IMR-90 (cell line): ENCODE measurements at regions not wholly inside any gene's neighbourhood (a gene's known extent, or its start where the extent isn't known, plus 50 kb on each side); places are given as distances from the start of the nearest gene placed in this dataset.

Source experiments
- ATAC-seq: fragments of 200-7000 bp; cut with Tn5 transposase; 2 replicates; pipeline ENCODE4 v1.9.1; 2020; ENCODE audit warnings: low read depth, mild to moderate bottlenecking, moderate library complexity
- BruUV-seq: library from RNA; stranded (reverse); fragments of 400-500 nt; replicated peaks from 2 replicates; lab custom pipeline; 2021; lab: Mats Ljungman, UMichigan
- CTCF ChIA-PET: fragments of 300-600 bp; formaldehyde crosslinking; extraction: SDS; loops from one replicate; lab custom pipeline; 2021; ENCODE audit warnings: antibody characterized with exemption; lab: Yijun Ruan, JAX
- POLR2A ChIA-PET: fragments of 300-600 bp; sonication (Branson Sonifier 250); formaldehyde crosslinking; loops from one replicate; lab custom pipeline; 2022; ENCODE audit warnings: antibody characterized with exemption; ENCODE audit not compliant: unreplicated experiment; lab: Charles Lee
- DNase-seq: peaks from one replicate; pipeline ENCODE4 v3.0.0; 2013
- H2AFZ ChIP-seq: replicated peaks from 2 replicates; pipeline ENCODE3; 2013; ENCODE audit warnings: low read length, mild to moderate bottlenecking; ENCODE audit not compliant: poor library complexity
- H2AK5ac ChIP-seq: 2 replicates; pipeline ENCODE4 v1.6.1; 2013; ENCODE audit warnings: low read depth, low read length, inconsistent platforms
- H2AK9ac ChIP-seq: replicated peaks from 2 replicates; pipeline ENCODE3; 2013; ENCODE audit warnings: mild to moderate bottlenecking, low read depth, low read length, moderate library complexity; ENCODE audit not compliant: poor library complexity
- H2BK120ac ChIP-seq: 2 replicates; pipeline ENCODE4 v1.6.1; 2013; ENCODE audit warnings: low read depth, low read length, inconsistent platforms
- H2BK15ac ChIP-seq: 3 replicates; pipeline ENCODE4 v1.6.1; 2013; ENCODE audit warnings: low read depth, low read length, inconsistent platforms
- H2BK20ac ChIP-seq: 2 replicates; pipeline ENCODE4 v1.6.1; 2013; ENCODE audit warnings: low read depth, mild to moderate bottlenecking, inconsistent platforms, low read length, moderate library complexity
- H2BK5ac ChIP-seq: 2 replicates; pipeline ENCODE4 v1.6.1; 2013; ENCODE audit warnings: mild to moderate bottlenecking, low read depth, low read length, inconsistent platforms; ENCODE audit not compliant: poor library complexity, severe bottlenecking
- H3K14ac ChIP-seq: replicated peaks from 2 replicates; pipeline ENCODE4 v1.6.1; 2013; ENCODE audit warnings: low read depth, low read length, inconsistent platforms
- H3K18ac ChIP-seq: 2 replicates; pipeline ENCODE4 v1.6.1; 2013; ENCODE audit warnings: low read depth, low read length, control low read depth
- H3K23ac ChIP-seq: 2 replicates; pipeline ENCODE4 v1.6.1; 2013; ENCODE audit warnings: low read depth, low read length, inconsistent platforms
- H3K27ac ChIP-seq: 2 replicates; pipeline ENCODE4 v1.5.1; 2013; ENCODE audit warnings: mild to moderate bottlenecking, control low read depth, low read length; ENCODE audit not compliant: insufficient read depth
- H3K27me3 ChIP-seq: 2 replicates; pipeline ENCODE4 v1.6.1; 2013; ENCODE audit warnings: low read length; ENCODE audit not compliant: control insufficient read depth, insufficient read depth
- H3K36me3 ChIP-seq: 2 replicates; pipeline ENCODE4 v1.6.1; 2013; ENCODE audit warnings: low read length, mixed read lengths; ENCODE audit not compliant: control insufficient read depth, insufficient read depth
- H3K4ac ChIP-seq: 2 replicates; pipeline ENCODE4 v1.6.1; 2013; ENCODE audit warnings: low read depth, low read length, inconsistent platforms
- H3K4me1 ChIP-seq: 2 replicates; pipeline ENCODE4 v1.6.1; 2013; ENCODE audit warnings: low read length, mixed read lengths; ENCODE audit not compliant: control insufficient read depth, insufficient read depth
- H3K4me2 ChIP-seq: 2 replicates; pipeline ENCODE4 v1.6.1; 2013; ENCODE audit warnings: low read depth, mild to moderate bottlenecking, control low read depth, low read length, moderate library complexity
- H3K4me3 ChIP-seq: 2 replicates; pipeline ENCODE4 v1.5.1; 2013; ENCODE audit warnings: low read depth, mild to moderate bottlenecking, control low read depth, low read length, moderate library complexity; ENCODE audit not compliant: insufficient read depth
- H3K56ac ChIP-seq: 2 replicates; pipeline ENCODE4 v1.6.1; 2013; ENCODE audit warnings: low read length, inconsistent platforms; ENCODE audit not compliant: insufficient read depth; ENCODE audit errors: extremely low read depth
- H3K79me1 ChIP-seq, 2 experiments: 2 replicates each; pipeline ENCODE4 v1.6.1; 2013; ENCODE audit warnings: low read length in 2 of 2, inconsistent platforms in 1 of 2, low read depth in 1 of 2
- H3K9ac ChIP-seq: 2 replicates; pipeline ENCODE4 v1.6.1; 2013; ENCODE audit warnings: low read depth, low read length, control low read depth
- H3K9me1 ChIP-seq: 2 replicates; pipeline ENCODE4 v1.6.1; 2013; ENCODE audit warnings: low read length, inconsistent platforms; ENCODE audit not compliant: insufficient read depth
- H3K9me3 ChIP-seq: 2 replicates; pipeline ENCODE4 v1.6.1; 2013; ENCODE audit warnings: low read length; ENCODE audit not compliant: control insufficient read depth, insufficient read depth
- H4K20me1 ChIP-seq: 2 replicates; pipeline ENCODE4 v1.6.1; 2013; ENCODE audit warnings: low read length, inconsistent platforms; ENCODE audit not compliant: insufficient read depth
- H4K5ac ChIP-seq: 2 replicates; pipeline ENCODE4 v1.6.1; 2013; ENCODE audit warnings: mild to moderate bottlenecking, low read depth, low read length, control low read depth
- H4K8ac ChIP-seq, 2 experiments: 2 replicates each; pipeline ENCODE4 v1.6.1; 2013; ENCODE audit warnings: low read depth in 2 of 2, low read length in 2 of 2, control low read depth in 1 of 2, inconsistent platforms in 1 of 2
- H4K91ac ChIP-seq: 2 replicates; pipeline ENCODE4 v1.6.1; 2013; ENCODE audit warnings: low read depth, low read length, inconsistent platforms; ENCODE audit not compliant: insufficient read depth
- BHLHE40 ChIP-seq: fragments of 150-350 bp; IDR thresholded peaks from 2 replicates; pipeline ENCODE4 v1.6.1; 2016; ENCODE audit warnings: mild to moderate bottlenecking, low read depth, low read length
- CEBPB ChIP-seq: IDR thresholded peaks from 2 replicates; pipeline ENCODE4 v1.6.1; 2012; ENCODE audit warnings: low read depth, low read length, improper control_type of control experiment
- CHD1 ChIP-seq: IDR thresholded peaks from 2 replicates; pipeline ENCODE4 v1.6.1; 2012; ENCODE audit warnings: low read depth, low read length, improper control_type of control experiment
- CTCF ChIP-seq: conservative IDR thresholded peaks from 2 replicates; pipeline ENCODE4 v1.5.1; 2012; ENCODE audit warnings: mild to moderate bottlenecking, low read depth, low read length, improper control_type of control experiment
- ELK1 ChIP-seq: fragments of 150-350 bp; IDR thresholded peaks from 2 replicates; pipeline ENCODE4 v1.6.1; 2016; ENCODE audit warnings: low read depth, mild to moderate bottlenecking, low read length, moderate library complexity, borderline replicate concordance
- FOS ChIP-seq: fragments of 150-350 bp; IDR thresholded peaks from 2 replicates; pipeline ENCODE4 v1.6.1; 2016; ENCODE audit warnings: low read depth, low read length
- MAFK ChIP-seq: IDR thresholded peaks from 2 replicates; pipeline ENCODE4 v1.6.1; 2012; ENCODE audit warnings: low read depth, low read length, improper control_type of control experiment
- MAZ ChIP-seq: IDR thresholded peaks from 2 replicates; pipeline ENCODE4 v1.6.1; 2012; ENCODE audit warnings: low read depth, mild to moderate bottlenecking, low read length, improper control_type of control experiment, moderate library complexity, borderline replicate concordance
- MXI1 ChIP-seq: IDR thresholded peaks from 2 replicates; pipeline ENCODE4 v1.6.1; 2012; ENCODE audit warnings: low read depth, mild to moderate bottlenecking, low read length, moderate library complexity, borderline replicate concordance
- NFE2L2 ChIP-seq: fragments of 150-350 bp; IDR thresholded peaks from 2 replicates; pipeline ENCODE4 v1.6.1; 2016; ENCODE audit warnings: low read depth, mild to moderate bottlenecking, low read length
- POLR2A ChIP-seq: IDR thresholded peaks from 2 replicates; pipeline ENCODE4 v1.6.1; 2012; ENCODE audit warnings: mild to moderate bottlenecking, low read depth, low read length
- RAD21 ChIP-seq: IDR thresholded peaks from 2 replicates; pipeline ENCODE4 v1.6.1; 2012; ENCODE audit warnings: low read length, improper control_type of control experiment
- RCOR1 ChIP-seq: IDR thresholded peaks from 2 replicates; pipeline ENCODE4 v1.6.1; 2012; ENCODE audit warnings: mild to moderate bottlenecking, low read length, improper control_type of control experiment; ENCODE audit not compliant: insufficient replicate concordance
- RFX5 ChIP-seq: IDR thresholded peaks from 2 replicates; pipeline ENCODE4 v1.8.0; 2012; ENCODE audit warnings: low read depth, mild to moderate bottlenecking, low read length, moderate library complexity
- SMC3 ChIP-seq: fragments of 150-350 bp; IDR thresholded peaks from 2 replicates; pipeline ENCODE4 v1.6.1; 2016; ENCODE audit warnings: low read depth, mild to moderate bottlenecking, antibody characterized with exemption, low read length, moderate library complexity
- USF2 ChIP-seq: fragments of 150-350 bp; IDR thresholded peaks from 2 replicates; pipeline ENCODE4 v1.6.1; 2017; ENCODE audit warnings: mild to moderate bottlenecking, antibody characterized with exemption, low read length, low read depth
- WGBS, 2 experiments: methylation state at CpG; one replicate each; pipeline versions ENCODE4 v1.1.5 to v1.1.7; 2013; ENCODE audit warnings: missing lambda C conversion rate in 2 of 2; ENCODE audit not compliant: insufficient read length in 1 of 2; ENCODE audit errors: extremely low coverage in 2 of 2; 5-methylcytosine and 5-hydroxymethylcytosine counted together
- dilution Hi-C: fragments of 300-500 bp; cut with HindIII; formaldehyde crosslinking; loops from one replicate; pipeline ENCODE4 v1.14.3; 2018; ENCODE audit warnings: low sequenced_read_pairs; ENCODE audit not compliant: unreplicated experiment
- in situ Hi-C: fragments of 300-500 bp; cut with MboI; formaldehyde crosslinking; loops from 3 replicates; pipeline ENCODE4 v1.14.3; 2019; ENCODE audit warnings: low sequenced_read_pairs, inconsistent platforms, mixed read lengths
- intact Hi-C: fragments of 100-400 bp; cut with micrococcal nuclease; formaldehyde crosslinking; loops from 2 replicates; pipeline ENCODE4 v1.10.0; 2022

- Histone ChIP-seq H3K9ac (no peak overlapping the region), H4K91ac (no peak overlapping the region), H4K20me1 (no peaks in the 10 kb centered on the region), H3K4me2 (no peak overlapping the region), H2AK5ac (no peak overlapping the region), H3K4ac (no peak overlapping the region), H2BK5ac (no peak overlapping the region), H2BK20ac (no peak overlapping the region), H2AFZ (no peak overlapping the region), H2AK9ac (no peak overlapping the region), H3K14ac (no peak overlapping the region), H4K5ac (no peak overlapping the region), H3K27me3 (no peaks in the 10 kb centered on the region), H3K79me1 (no peaks in the 10 kb centered on the region), H3K4me1 (no peaks in the 10 kb centered on the region), H3K9me3 (no peaks in the 10 kb centered on the region; the same call in 1 of the 2 replicates), H2BK15ac (no peak overlapping the region), H3K36me3 (no peaks in the 10 kb centered on the region), H2BK120ac (no peak overlapping the region), H3K4me3 (no peak overlapping the region), H3K23ac (no peak overlapping the region), H4K8ac (no peak overlapping the region), H3K56ac (no peak overlapping the region), H3K18ac (no peak overlapping the region), H3K9me1 (no peaks in the 10 kb centered on the region), H3K27ac (no peak overlapping the region)
- CTCF ChIA-PET = no interaction called here
- no peak for ATAC-seq
- in situ Hi-C loops = no loop called here
- POLR2A ChIA-PET = no interaction called here
- DNase-seq = no peak
- TF ChIP-seq POLR2A = no peak
- TF ChIP-seq NFE2L2 = no peak
- TF ChIP-seq CHD1 = no peak
- TF ChIP-seq BHLHE40 = no peak
- TF ChIP-seq RFX5 = no peak
- TF ChIP-seq USF2 = no peak
- TF ChIP-seq MAFK = no peak
- no peak for TF ChIP-seq CTCF
- TF ChIP-seq SMC3 = no peak
- TF ChIP-seq RCOR1 = no peak
- TF ChIP-seq MAZ = no peak
- no peak for TF ChIP-seq ELK1
- no peak for TF ChIP-seq FOS
- no peak for TF ChIP-seq CEBPB
- no peak for TF ChIP-seq RAD21
- TF ChIP-seq MXI1 = no peak
- dilution Hi-C loops = no loop called here
- intact Hi-C loops = no loop called here
- BruUV-seq = no TSS peak
- WGBS, 2 experiments = no CpG with 5 or more reads among the region's 5 CpGs
These were observed 855.3 kb downstream of the TBL1XR1 start for GRCh38 chr3:176341963-176342362.
